Putamen (tissue), 1 donor: ENCODE measurements at regions not wholly inside any gene's neighbourhood (a gene's known extent, or its start where the extent isn't known, plus 50 kb on each side); places are given as distances from the start of the nearest gene placed in this dataset.

Source experiments
- DNase-seq: peaks from one replicate; pipeline ENCODE4 v3.0.0-alpha.2; 2016; ENCODE audit warnings: low spot score

GRCh38 chr9:118751077-118751847, 618.0 kb downstream of the BRINP1 start:
- no peak for DNase-seq

- no peak for DNase-seq
Observed at GRCh38 chr9:118751848-118752223, 617.4 kb downstream of the BRINP1 start.

- no peak for DNase-seq
Observed at GRCh38 chr9:118761016-118761790, 608.0 kb downstream of the BRINP1 start.

- DNase-seq = no peak
Observed at GRCh38 chr9:118767571-118767970, 601.7 kb downstream of the BRINP1 start.

- no peak for DNase-seq
Observed at GRCh38 chr9:118782790-118783463, 586.3 kb downstream of the BRINP1 start.

GRCh38 chr9:118784033-118784432, 585.2 kb downstream of the BRINP1 start:
- DNase-seq = no peak

- DNase-seq = no peak
Observed at GRCh38 chr9:118785456-118785855, 583.8 kb downstream of the BRINP1 start.

- no peak for DNase-seq
Observed at GRCh38 chr9:118786877-118787276, 582.4 kb downstream of the BRINP1 start.

- DNase-seq = no peak
Observed at GRCh38 chr9:118809160-118809625, 560.0 kb downstream of the BRINP1 start.

- DNase-seq = no peak
Observed at GRCh38 chr9:118829334-118829733, 539.9 kb downstream of the BRINP1 start.

GRCh38 chr9:118832371-118832770, 536.9 kb downstream of the BRINP1 start:
- no peak for DNase-seq

GRCh38 chr9:118836891-118837290, 532.3 kb downstream of the BRINP1 start:
- no peak for DNase-seq

- DNase-seq = no peak
Observed at GRCh38 chr9:118871531-118871930, 497.7 kb downstream of the BRINP1 start.

GRCh38 chr9:118882684-118883083, 486.6 kb downstream of the BRINP1 start:
- no peak for DNase-seq

- DNase-seq = no peak
Observed at GRCh38 chr9:118883411-118883810, 485.8 kb downstream of the BRINP1 start.

GRCh38 chr9:118891213-118891612, 478.0 kb downstream of the BRINP1 start:
- no peak for DNase-seq

GRCh38 chr9:118896324-118897000, 472.8 kb downstream of the BRINP1 start:
- no peak for DNase-seq

- DNase-seq = no peak
Observed at GRCh38 chr9:118918180-118918579, 451.1 kb downstream of the BRINP1 start.

GRCh38 chr9:118928722-118929121, 440.5 kb downstream of the BRINP1 start:
- no peak for DNase-seq

GRCh38 chr9:118929287-118929686, 439.9 kb downstream of the BRINP1 start:
- DNase-seq = no peak

GRCh38 chr9:118931941-118932340, 437.3 kb downstream of the BRINP1 start:
- no peak for DNase-seq

- DNase-seq = no peak
Observed at GRCh38 chr9:118938581-118938980, 430.7 kb downstream of the BRINP1 start.
